ENCODE measurements at regions not wholly inside any gene's neighbourhood (a gene's known extent, or its start where the extent isn't known, plus 50 kb on each side); places are given as distances from the start of the nearest gene placed in this dataset.
"Not testable (repeated sequence)": the region's sequence is repeated elsewhere in the genome, so short reads cannot be mapped to it uniquely, and the experiment has no call there.

DNA sequence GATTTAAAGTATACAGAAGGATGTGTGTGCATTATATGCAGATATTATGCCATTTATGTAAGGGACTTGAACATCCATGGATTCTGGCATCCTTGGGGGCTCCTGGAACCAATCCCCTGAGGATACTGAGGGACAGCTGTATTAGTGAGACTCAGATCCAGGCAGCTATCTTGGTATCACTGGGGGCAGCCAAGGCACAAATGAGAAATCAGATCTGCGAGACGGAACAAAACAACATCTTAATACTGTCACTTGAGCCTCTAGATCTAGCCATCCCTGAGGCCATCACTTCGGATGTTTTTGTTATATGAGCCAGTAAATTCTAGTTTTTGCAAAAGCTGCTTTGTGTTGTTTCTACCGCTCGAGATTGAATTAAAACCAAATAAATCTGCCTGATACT lies 175.1 kb upstream of the SFSWAP start:
- Histone ChIP-seq H3K4me3 (ENCODE audit: low read depth, low read length) (no peak overlapping the region), H3K27me3 (replicated peaks) (no peaks in the 10 kb centered on the region), H3K36me3 (replicated peaks) (no peaks in the 10 kb centered on the region), H3K27ac (no peak overlapping the region)
- in situ Hi-C loops (cut with HindIII; ENCODE audit: low pct_ligation_motif_present, low sequenced_read_pairs), result no loop called here
- DNase-seq, result no peak
- TF ChIP-seq, protein P1, sequence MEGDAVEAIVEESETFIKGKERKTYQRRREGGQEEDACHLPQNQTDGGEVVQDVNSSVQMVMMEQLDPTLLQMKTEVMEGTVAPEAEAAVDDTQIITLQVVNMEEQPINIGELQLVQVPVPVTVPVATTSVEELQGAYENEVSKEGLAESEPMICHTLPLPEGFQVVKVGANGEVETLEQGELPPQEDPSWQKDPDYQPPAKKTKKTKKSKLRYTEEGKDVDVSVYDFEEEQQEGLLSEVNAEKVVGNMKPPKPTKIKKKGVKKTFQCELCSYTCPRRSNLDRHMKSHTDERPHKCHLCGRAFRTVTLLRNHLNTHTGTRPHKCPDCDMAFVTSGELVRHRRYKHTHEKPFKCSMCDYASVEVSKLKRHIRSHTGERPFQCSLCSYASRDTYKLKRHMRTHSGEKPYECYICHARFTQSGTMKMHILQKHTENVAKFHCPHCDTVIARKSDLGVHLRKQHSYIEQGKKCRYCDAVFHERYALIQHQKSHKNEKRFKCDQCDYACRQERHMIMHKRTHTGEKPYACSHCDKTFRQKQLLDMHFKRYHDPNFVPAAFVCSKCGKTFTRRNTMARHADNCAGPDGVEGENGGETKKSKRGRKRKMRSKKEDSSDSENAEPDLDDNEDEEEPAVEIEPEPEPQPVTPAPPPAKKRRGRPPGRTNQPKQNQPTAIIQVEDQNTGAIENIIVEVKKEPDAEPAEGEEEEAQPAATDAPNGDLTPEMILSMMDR (IDR thresholded peaks at IDR 0.05; ENCODE audit: low read depth, low read length, missing control alignments), result no peak

DNA sequence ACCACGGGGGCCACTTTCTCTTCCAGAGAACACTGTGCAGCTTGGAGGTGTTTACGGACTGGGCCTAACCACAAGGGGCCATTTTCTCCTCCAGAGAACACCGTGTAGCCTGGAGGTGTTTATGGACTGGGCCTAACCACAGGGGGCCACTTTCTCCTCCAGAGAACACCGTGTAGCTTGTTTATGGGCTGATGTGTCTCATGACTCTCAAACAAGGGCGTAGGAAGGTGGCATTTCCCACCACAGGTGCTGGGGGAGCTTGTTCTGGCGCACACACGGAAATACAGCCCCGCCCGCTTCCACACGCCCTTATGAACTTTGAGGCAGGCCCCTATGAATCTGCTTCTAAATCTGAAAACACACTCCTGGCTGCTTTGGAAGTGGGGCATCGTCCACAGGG lies 174.6 kb upstream of the SFSWAP start:
- no peak overlapping the region for H3K4me3 ChIP-seq (ENCODE audit: low read depth, low read length)
- no peak for DNase-seq
- in situ Hi-C loops (cut with HindIII; ENCODE audit: low pct_ligation_motif_present, low sequenced_read_pairs), result no loop called here
- TF ChIP-seq, protein P1 (IDR thresholded peaks at IDR 0.05; ENCODE audit: low read depth, low read length, missing control alignments), result no peak
- H3K27me3 ChIP-seq (replicated peaks), result no peaks in the 10 kb centered on the region
- no peak overlapping the region for H3K27ac ChIP-seq
- no peaks in the 10 kb centered on the region for H3K36me3 ChIP-seq (replicated peaks)

DNA sequence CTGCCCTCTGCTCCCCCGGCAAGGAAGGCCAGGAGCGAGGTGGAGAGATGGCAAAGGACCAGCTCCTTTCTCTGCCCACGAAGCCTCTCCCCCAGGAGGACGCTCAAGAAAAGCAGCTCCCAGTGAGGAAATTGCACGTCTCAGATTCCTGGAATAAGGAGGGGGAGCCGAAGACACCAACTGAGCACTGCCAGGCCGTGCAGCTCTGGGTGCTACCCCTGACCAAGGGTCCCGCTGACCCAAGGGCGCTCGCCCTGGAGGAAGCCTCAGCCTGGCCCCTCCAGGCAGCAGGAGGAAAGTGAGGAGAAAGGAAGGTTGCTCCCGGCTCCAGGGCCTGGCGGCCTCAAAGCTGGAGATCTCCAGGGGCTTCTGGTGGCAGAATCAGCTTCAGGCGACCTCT lies 174.1 kb upstream of the SFSWAP start:
- no peak overlapping the region for H3K27ac ChIP-seq

DNA sequence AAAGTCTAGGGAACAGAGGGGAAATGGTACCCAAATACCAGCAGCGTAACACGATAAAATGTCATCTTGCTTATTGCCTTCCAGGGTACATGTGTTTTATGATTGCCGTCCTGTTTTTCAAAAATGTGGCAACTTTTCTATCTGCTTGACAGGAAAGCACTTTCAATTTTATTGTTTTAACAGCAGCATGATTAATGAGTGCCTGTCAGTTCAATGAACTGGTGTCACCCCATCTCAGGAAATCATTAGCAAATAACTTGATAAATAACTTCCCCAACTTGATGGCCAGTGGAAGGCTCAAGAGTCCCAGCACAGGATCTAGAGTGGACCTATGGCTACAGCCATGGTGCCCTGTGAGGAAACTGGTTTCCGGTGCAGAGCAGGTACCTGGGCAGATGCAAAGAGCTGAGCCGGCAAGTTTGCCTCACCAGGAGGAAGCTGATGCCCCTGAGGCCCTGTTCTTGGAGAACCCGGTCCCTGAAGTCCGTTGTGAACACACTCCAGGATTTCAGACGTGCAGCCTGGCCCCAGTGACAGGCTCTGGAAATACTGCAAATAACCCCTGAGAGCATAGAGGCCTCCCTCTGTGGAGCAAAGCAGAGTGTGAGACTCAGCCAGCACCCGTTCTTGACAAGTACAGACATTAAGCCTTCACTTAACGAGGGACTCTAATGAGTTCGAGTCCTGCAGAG lies 173.5 kb upstream of the SFSWAP start:
- Histone ChIP-seq H3K36me3 (replicated peaks) (no peaks in the 10 kb centered on the region), H3K27ac (no peak overlapping the region), H3K4me3 (ENCODE audit: low read depth, low read length) (no peak overlapping the region), H3K27me3 (replicated peaks) (no peaks in the 10 kb centered on the region)
- TF ChIP-seq, protein P1 (IDR thresholded peaks at IDR 0.05; ENCODE audit: low read depth, low read length, missing control alignments), result no peak
- DNase-seq, result no peak
- in situ Hi-C loops (cut with HindIII; ENCODE audit: low pct_ligation_motif_present, low sequenced_read_pairs), result no loop called here

More for the DNA sequence above, 174.1 kb upstream of the SFSWAP start:
- no peaks in the 10 kb centered on the region for H3K36me3 ChIP-seq (replicated peaks)
- H3K4me3 ChIP-seq (ENCODE audit: low read depth, low read length), result no peak overlapping the region
- TF ChIP-seq, protein P1 (IDR thresholded peaks at IDR 0.05; ENCODE audit: low read depth, low read length, missing control alignments), result no peak
- DNase-seq, result no peak
- in situ Hi-C loops (cut with HindIII; ENCODE audit: low pct_ligation_motif_present, low sequenced_read_pairs), result no loop called here
- no peaks in the 10 kb centered on the region for H3K27me3 ChIP-seq (replicated peaks)

DNA sequence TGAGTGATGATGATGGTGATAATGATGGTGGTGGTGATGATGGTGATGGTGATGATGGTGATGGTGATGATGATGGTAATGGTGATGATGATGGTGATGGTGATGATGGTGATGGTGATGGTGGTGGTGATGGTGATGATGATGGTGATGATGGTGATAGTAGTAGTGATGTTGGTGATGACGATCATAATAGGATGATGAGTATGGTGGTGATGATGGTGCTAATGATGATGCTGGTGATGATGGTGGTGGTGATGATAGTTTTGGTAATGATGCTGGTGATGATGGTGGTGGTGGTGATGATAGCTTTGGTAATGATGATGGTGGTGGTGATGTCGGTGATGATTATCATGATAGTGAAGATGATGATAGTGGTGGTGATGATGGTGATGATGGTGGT lies 171.5 kb upstream of the SFSWAP start:
- no peaks in the 10 kb centered on the region for H3K27me3 ChIP-seq (replicated peaks)
- no peak overlapping the region for H3K4me3 ChIP-seq (ENCODE audit: low read depth, low read length)
- no peaks in the 10 kb centered on the region for H3K36me3 ChIP-seq (replicated peaks)
- in situ Hi-C loops (cut with HindIII; ENCODE audit: low pct_ligation_motif_present, low sequenced_read_pairs), result no loop called here
- no peak for DNase-seq
- TF ChIP-seq, protein P1 (IDR thresholded peaks at IDR 0.05; ENCODE audit: low read depth, low read length, missing control alignments), result no peak
- no peak overlapping the region for H3K27ac ChIP-seq

DNA sequence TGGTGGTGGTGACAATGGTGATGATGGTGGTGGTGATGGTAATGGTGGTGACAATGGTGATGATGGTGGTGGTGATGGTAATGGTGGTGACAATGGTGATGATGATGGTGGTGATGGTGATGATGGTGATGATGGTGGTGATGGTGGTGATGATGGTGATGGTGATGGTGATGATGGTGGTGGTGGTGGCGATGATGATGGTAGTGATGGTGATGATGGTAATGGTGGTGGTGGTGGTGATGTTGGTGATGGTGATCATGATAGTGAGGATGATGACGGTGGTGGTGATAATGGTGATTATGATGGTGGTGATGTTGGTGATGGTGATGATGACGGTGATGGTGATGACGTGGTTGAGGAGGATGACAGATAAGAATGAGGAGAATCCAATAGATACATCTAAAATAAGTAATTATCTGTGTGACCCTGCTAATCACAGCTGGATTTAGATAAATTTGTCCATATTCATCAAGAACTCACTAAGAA lies 170.7 kb upstream of the SFSWAP start:
- H3K27me3 ChIP-seq (replicated peaks), result no peaks in the 10 kb centered on the region
- TF ChIP-seq, protein P1 (IDR thresholded peaks at IDR 0.05; ENCODE audit: low read depth, low read length, missing control alignments), result no peak
- no peak overlapping the region for H3K27ac ChIP-seq
- H3K36me3 ChIP-seq (replicated peaks), result no peaks in the 10 kb centered on the region
- in situ Hi-C loops (cut with HindIII; ENCODE audit: low pct_ligation_motif_present, low sequenced_read_pairs), result no loop called here
- DNase-seq, result no peak
- H3K4me3 ChIP-seq (ENCODE audit: low read depth, low read length), result no peak overlapping the region

DNA sequence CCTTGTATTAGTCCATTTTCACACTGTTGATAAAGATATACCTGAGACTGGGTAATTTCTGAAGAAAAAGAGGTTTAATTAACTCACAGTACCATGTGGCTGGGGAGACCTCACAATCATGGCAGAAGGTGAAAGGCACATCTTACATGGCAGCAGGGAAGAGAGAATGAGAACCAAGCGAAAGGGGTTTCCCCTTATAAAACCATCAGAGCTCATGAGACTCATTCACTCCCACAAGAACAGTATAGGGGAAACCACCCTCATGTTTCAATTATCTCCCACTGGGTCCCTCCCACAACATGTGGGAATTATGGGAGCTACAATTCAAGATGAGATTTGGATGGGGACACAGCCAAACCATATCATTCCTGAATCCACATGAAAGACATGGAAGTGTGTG lies 169.4 kb upstream of the SFSWAP start:
- DNase-seq; H3K4me3 ChIP-seq (ENCODE audit: low read depth, low read length); H3K27ac ChIP-seq; H3K27me3 ChIP-seq (replicated peaks); in situ Hi-C loops (cut with HindIII; ENCODE audit: low pct_ligation_motif_present, low sequenced_read_pairs); H3K36me3 ChIP-seq (replicated peaks): not testable (repeated sequence)

Data from brain microvascular endothelial cell (primary cell).